ENCODE measurements at regions not wholly inside any gene's neighbourhood (a gene's known extent, or its start where the extent isn't known, plus 50 kb on each side); places are given as distances from the start of the nearest gene placed in this dataset.

DNA sequence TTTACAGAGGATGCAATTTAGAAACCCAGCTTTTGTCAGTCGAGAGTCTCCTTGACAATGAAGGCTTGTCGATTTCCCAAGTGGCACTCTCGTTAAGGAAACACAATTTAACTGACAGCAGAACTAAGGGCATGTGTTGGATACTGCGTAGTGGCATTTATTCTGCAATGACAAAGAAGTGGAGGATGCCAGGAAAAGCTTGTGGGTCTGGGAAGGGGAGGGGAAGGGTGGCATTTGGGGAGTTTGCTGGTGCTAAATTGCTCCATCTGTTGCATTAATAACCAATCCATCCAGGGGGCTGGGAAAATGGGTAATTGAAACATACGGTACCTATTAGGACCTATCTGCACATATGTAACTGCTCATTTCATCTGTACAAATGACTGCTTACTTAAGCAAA, 190.6 kb downstream of the NSG2 start:
- DNase-seq, result no peak

DNA sequence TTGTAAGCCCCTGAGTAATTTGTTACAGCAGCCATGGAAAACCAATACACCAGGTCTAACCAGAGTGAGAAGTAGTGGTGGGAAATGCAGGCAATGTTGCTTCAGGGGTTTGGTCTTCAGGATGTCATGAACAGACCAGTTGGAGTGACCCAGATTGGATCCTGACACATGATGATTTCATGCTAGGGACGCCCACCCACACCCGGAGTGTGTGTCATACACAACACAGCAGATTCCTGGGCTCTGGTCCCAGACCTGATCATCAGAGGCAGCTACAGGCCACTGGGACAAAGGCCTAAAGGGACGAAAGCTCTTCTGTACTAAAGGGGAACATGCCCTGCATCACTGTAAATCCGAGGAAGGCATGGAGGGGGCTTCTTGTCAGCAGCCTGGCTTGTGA, 194.2 kb downstream of the NSG2 start:
- DNase-seq, result no peak

DNA sequence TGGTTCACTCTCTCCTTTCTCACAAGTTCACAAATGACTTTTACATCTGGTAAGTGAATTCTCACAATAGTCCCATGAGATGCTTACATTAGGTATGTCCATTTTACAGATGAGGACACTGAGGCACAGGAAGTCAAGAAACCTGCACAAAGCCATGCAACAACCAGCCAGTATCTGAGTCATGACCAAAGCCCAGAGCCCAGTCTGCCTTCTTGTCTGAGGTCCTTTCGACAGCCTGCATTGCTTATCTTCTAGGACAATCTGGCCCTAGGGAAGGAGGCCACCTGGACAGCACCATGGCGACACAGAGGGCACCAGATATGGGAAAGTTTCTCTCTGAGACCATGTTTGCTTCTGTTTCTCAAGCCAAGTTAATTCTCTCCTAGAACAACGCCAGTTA, 197.1 kb downstream of the NSG2 start:
- no peak for DNase-seq

DNA sequence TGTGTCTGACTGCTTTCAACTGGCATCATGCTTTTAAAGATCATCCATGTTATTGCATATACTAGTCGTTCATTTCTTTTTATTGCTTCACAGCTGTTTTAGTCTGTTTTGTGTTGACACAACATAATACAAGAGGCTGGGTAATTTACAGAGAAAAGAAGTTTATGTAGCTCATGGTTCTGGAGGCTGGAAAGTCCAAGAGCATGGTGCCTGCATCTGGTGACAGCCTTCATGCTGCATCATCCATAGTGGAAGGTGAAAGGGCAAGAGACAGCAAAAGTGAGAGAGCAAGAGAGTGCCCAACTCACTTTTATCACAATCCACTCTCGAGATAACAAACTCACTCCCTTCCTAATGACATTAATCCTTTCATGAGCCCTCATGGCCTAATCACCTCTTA, 198.4 kb downstream of the NSG2 start:
- no peak for DNase-seq

DNA sequence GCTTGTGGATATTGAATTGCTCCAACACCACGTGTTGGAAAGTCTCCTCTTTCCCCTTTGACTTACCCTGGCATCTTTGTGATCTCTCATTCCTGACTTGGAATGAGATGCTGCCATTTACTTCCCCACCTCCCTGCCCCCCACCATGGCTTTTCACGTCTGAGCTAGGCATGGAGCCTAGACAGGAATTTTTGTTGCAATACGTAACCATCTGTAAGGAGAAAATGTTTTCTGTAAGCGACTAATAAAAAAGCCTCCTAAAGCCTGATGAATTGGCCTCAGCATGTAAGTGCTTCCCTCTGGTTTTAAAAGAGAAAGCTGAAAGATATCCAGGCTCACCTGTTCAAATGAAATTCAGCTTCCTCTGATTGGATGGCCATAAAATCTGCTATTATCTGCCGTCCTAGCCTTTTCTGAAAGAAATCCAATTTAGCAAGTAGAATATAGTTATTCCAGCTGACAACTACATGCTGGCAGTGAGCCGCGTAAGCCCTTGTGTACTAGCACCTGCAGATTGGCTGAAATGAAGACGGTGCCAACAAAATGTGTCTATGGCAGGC, 200.1 kb downstream of the NSG2 start:
- DNase-seq, result peak; percentile 71

DNA sequence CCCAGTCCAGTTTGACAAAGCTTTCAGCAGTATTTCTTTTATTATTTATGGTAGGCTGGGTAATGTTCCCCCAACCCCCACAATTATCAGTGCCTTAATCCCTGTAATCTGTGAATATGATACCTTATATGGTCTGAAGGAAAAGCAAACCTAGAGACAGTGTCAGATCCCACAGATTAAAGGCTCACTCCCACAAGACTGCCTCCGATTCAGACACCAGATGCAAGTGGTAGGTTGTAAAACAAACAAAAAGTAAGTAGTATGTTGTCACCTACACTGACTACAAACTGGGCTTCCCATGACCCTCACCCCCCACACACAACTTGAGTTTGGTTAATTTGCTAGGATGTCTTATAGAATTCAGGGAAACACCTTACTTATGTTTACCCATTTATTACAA, 201.2 kb downstream of the NSG2 start:
- DNase-seq, result no peak

DNA sequence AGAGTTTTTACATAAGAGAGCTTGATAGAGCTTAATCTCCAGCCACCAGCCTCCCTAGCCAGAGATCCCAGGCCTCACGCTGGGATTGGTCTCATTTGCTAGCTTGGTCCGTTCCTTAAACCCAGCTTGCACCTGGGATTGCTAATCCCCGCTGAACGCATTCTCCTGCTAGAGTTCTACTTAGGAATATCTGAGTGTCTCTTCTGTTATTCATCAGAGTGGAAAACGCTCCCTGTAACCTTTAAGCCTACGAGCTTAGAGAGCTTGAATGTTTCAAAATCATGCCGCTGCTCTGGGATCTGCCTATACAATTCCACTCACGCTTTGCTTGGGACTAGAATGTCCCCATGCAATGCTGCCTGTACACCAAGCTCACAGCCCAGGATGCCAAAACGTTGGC, 201.8 kb downstream of the NSG2 start:
- no peak for DNase-seq

DNA sequence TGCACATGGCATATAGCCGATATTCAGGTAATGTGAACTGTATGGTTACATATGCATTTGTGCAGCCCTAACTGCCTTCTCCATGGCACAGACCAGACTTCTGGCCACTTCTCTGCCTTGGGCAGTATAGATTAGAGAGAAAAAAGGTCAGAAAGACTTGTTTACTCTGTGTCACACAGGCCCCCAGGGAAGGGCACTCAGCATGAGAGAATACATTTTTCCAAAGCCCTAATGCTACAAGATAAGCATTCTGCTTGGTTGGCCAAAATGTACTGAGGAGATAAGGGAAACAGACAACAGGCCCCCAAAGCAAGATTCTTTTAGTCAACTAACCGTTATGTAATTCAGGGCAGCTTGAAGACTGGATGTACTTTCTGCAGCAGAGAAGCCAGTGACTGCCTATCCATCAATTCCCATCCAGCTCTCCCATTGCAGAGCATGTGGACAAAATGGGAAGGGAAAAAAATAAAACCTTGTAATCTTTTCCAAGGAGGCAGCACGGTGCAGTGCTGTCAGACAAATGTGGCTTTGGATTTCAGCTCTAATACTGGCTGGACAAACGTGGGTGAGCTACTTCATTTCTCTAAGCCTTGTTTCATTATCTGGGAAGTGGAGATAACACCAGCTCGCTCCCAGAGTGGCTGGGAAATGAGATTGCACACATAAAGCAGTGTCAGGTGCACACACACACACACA, 205.9 kb downstream of the NSG2 start:
- DNase-seq, result no peak

DNA sequence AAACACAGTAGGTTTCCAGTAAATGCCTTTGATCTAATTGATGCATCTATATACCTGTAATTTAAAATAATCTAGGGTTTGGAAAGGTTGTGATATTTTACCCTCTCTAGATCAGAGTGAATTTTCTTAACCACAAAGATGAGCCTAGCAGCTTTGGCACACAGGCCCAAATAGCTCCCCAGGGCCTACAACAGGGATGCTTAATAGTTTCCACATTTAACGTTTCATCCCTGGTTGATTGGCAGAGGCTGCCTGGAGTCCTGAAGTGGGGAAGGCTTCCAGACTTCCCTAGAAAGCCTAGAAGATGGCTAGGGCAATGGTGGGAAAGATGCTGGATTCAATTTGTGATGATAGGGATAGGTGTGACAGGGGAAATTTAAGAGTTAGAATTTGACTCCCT, 206.6 kb downstream of the NSG2 start:
- DNase-seq, result no peak

DNA sequence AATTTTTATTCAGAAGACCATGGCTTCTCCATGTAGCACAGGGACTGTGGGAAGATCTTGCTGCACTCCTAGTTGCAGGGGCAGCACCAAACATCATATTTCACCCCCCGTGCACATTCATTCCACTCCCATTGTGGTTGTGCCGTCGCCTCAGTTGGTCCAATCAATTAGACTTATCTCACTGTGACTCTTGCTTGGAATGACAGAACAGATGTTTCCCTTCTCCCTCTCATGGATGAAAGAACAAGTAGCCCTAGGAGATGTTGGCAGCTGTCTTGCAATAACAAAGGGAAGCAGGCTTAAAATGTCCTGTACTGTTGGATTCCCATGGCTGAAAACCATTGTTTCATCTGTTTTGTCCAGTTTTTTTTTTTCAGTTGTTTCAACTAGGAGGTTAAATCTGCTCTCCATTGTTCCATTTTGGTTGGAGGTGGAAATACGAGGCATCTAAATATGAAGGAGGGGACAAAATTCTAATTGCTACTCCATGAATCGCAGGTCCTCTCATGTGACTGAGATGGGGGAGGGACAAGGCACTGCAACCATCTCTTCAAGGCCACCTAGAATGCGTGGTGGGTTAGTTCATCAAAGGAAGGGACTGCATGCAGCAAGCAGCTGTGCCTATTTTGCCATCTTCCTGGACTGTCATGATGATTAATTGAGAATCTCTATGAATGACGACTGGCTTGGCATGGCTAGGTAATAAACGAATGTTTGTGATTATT, 214.4 kb downstream of the NSG2 start:
- no peak for DNase-seq

DNA sequence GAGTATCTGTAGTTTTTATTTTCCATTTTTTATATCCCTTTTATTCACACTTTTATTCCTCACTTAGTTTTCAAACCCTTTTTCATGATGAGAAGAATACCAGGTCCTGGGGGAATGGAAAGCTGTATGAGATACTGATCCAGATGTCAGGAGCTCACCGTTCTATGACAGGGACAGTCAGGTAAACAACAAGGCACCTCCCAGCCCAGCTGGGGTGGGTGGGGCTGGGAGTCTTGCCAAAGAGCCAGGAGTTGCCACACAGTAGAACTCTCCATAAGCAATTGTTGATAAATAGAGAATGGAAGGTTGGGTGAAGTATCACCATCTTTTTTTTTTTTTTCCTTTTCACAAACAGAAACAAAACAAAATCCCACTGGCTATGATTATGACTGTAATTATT, 225.8 kb downstream of the NSG2 start:
- peak; percentile 55 for DNase-seq

DNA sequence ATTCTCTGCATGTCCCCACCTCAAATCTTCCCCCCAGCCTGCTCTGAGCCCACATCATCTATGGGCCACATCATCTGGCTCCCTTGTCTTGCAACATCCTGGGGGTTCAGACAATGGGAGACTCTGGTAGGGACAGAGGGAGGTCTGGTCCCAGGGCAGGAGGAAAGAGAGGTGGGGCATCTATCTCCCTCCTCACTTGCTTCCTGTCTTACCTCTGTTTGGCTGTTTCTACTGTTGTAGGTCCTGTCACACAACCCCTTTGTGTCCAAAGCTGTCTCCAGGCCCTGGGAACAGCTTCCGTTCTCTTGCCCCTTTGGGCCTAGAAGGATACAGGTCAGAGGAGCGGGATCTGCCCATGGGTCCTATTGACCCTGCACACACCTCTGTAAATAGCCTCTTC, 227.2 kb downstream of the NSG2 start:
- DNase-seq, result no peak

DNA sequence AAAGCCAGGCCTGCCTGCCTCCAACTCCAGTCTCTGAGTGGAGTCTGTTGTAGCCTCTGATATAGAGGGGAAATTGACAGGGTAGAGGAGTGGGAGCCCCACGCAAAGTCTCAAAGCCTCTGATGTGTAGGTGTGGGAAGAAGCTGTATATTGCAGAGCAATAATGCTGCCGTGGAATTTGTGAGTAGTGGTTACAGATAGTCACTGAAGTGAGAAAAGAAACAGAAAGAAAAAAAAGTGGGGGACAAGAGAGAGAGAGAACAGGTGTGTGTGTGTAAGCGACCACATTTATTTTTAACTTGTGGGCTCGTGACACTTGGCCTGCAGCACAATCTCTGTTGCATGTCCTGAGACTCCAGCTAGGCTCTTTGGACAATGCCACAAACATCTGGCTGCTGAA, 227.8 kb downstream of the NSG2 start:
- no peak for DNase-seq

DNA sequence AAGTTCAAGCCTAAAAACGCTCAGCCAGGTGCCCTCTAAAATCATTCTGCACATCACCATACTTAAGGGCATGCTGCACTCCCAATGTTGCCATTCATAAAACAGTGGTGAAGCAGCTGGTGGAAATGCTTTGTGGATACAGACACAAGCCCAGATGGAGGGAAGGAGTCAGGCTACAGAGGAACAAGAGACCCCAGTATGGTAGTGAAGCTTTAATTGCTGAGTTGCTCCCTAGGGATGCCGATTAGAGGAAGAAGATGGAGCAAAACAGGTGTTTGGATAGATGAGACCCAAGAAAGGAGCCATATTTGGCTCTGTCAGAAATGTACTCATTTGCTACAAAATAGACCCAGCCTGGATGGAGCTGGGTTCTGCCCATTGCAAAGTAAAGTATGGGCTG, 230.5 kb downstream of the NSG2 start:
- DNase-seq, result no peak

DNA sequence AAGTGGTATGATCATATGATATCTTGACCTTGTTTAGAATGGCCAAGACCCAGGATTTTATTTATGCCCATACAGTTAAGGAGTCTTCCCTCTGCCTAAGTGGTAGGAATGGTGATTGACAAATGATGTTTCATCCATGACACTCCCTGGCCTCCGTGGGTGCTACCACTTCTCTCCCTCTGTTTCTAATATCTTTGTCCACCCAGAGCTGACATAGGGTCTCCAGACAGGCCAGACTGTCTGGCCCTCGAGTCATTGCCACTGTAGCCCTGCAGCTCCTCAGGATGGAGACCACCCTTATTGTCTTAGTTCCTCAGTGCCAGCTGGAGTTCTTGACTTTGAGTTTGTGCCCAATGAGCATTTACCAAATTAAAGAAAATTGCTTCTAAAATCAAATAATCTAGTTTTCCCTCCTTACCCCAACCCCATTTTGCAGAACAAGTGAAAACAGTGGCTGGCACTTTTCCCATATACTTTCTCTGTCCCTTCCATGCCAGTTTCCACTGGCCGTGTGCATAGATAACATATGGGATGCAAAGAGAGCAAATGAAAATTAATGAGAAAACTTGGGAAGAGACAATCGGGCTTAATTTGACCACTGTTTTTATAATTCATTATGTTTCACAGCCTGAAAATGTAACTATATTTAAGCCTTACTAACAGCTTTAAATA, 235.7 kb downstream of the NSG2 start:
- DNase-seq, result no peak

DNA sequence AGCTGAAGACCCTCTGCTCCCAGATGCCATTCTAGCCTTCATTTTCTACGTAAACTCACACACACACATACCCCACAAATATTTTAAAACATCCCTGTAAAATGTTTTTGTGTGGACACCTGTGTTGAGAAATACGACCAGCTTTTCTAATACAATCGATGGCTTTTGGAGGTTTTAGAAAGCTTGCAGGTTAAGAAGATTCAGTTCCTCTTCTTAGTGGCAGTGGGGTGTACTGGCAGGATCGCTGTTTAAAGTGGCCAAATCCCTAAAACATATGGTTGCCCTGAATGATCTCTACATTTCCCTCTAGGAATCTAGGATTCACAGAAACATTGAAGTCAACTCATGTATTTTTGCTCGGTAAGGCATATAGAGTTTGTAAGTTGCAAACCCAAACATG, 236.3 kb downstream of the NSG2 start:
- DNase-seq, result no peak

DNA sequence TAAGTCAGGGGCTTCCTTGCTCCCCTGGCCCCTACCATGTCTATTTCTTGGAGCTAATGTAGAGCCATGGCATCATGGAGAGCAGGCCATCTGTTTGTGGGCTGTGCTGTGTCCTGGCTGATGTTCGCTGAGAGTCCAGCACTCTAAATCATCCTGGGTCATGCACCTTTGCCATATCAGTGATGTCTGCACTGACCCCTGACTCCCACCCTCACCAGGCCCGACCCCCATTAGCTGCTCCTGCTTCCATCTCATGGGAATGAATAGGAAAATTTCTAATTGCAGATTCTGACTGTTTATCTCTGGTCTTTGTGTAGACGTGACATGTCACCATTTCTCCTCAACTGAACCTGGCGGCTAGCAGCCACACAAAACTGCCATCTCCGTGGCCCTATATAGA, 236.9 kb downstream of the NSG2 start:
- DNase-seq, result no peak

DNA sequence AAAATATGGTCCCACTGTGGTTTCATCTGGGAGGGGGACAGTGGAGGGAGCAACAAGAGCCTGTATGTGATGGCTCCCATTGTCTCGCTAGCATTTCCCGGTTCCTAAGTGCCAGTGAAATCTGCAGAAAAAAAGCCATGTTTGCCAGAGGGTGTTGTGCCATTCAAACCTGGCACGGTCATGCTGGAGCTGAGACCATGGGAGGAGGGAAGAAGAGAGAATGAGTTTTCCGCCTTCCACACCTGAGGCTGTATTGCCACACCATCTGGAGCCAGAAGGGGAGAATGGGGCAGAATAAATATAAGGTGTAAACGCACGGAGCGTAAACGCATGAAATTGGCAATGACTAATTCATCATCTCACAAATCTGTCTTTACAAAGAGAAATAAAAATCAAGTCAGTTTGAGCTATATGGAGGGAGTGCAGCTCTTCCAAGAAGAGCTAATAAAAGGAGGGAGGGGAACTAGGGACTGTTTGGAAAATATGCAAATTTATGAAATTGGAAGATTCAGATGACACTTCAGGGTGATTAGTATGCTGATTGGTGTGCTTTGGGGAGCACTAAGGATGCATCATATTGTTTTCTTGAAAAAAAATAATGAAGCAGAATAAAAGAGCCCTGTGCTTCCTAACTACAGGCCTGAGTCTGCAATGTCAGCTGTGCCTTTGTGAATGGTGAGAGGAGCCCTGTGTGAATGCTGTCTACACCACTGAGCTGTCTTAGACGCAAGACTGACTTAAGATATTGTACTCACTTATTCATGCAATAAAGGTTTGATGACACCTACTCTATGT, 237.9 kb downstream of the NSG2 start:
- no peak for DNase-seq

DNA sequence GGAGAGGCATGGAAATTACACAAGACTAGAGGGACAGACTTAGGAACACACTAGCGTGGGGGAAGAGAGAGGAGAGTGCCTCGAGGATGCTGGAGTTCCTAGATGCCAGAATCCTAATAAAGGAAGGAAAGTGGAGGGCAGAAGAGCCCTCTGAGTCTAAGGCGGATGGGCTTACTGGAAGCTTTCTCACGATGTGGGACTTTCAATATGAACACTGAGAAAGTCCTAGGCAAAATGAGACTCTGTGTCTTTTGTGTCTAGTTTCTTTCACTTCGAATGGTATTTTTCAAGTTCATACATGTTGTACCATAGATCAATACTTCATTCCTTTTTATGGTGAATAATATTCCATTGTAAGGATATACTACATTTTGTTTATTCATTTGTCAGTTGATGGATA, 239.4 kb downstream of the NSG2 start:
- no peak for DNase-seq

DNA sequence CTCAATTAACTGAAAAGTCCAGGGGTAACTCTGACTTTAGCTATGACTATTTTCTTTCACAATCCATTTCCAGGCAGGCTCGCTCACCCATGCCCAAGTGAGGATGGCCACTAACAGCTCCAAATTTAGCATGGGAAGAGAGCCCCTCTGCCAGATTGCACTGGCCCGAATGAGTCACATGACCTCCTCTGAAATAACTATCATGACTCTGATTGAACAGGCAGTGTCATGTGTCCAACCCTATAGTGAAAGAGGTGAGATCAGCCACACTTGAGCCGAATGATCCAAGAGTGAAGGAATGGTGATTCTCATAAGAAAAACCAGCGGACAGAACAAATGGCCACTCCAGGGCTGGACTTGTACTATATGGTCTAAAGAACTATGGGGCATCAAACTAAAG, 242.3 kb downstream of the NSG2 start:
- no peak for DNase-seq

DNA sequence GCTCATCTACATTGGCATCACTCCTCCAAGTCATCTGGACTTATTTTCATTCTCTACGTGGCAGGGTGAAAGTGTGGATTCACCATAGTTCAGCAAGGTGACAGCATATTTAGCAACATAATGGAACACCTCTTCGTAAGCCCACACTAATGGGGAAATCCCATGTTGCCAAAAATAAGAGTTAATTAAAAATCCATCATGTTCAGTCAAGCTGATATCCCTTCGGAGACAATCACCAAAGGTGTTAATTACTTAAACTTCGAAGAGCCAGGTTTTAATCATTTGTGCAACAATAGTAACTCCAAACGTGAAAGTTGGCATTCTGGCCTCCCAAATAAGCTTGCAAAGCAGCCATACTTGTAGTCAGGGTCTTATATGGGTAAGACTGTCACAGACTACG, 242.9 kb downstream of the NSG2 start:
- DNase-seq, result no peak

DNA sequence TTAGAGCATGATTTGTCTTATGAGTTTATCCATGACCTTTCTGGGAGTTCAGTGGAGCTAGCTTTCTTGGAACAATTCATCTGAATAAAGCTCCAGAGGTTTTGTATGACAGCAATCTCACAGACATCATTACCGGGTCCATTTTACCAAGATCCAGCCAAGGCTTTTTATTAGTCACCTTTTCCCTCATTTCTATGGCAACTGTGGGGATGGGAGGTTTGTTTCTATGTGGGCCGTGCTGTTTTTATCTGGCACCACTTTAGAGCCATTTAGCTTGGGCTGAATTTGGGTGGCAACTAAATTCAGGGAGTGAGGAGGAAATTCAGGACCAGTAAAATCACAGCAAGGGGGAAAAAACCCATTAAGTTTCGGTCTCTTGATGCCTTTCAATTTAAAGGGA, 245.7 kb downstream of the NSG2 start:
- no peak for DNase-seq

DNA sequence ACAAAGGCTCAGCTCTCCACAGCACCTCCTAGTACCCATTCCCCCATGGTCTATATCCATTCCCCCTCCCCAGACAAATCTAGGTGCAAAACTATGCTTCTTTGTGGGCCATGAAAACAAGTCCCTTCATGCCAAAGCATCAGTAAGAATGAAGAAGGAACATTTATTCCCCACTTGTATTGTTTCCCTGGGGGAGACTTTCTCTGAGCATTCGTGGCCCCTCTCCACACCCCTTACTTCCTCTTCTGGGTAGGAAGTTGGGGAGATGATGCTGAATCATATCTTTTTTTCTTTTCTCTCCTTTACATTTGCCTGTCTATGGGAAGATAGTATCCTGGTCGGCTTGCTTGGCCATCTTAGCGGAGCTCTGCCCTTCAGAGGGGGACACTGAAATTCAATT, 246.8 kb downstream of the NSG2 start:
- no peak for DNase-seq

Data from NCI-H1105 (cell line).